Coronary artery (tissue), 2 donors: ENCODE measurements at regions not wholly inside any gene's neighbourhood (a gene's known extent, or its start where the extent isn't known, plus 50 kb on each side); places are given as distances from the start of the nearest gene placed in this dataset.

Source experiments
- DNase-seq: peaks from one replicate; pipeline ENCODE4 v3.0.0-alpha.2; 2017; ENCODE audit warnings: low spot score
- H3K27ac ChIP-seq, 2 donors: fragments of 200-600 bp; sonication (generic); one replicate each; pipeline ENCODE4 v1.5.1; 2016 to 2019
- H3K4me3 ChIP-seq: fragments of 200-600 bp; sonication (generic); 2 replicates; pipeline ENCODE4 v1.5.1; 2016; ENCODE audit warnings: mild to moderate bottlenecking, moderate library complexity
- TF ChIP-seq, protein P1 (sequence below): fragments of 200-600 bp; sonication (generic); IDR thresholded peaks from one replicate; pipeline ENCODE4 v1.5.1; 2019; ENCODE audit warnings: antibody characterized with exemption

GRCh38 chr14:40122968-40123648 is 690.9 kb upstream of the FBXO33 start:
- TF ChIP-seq, protein P1, sequence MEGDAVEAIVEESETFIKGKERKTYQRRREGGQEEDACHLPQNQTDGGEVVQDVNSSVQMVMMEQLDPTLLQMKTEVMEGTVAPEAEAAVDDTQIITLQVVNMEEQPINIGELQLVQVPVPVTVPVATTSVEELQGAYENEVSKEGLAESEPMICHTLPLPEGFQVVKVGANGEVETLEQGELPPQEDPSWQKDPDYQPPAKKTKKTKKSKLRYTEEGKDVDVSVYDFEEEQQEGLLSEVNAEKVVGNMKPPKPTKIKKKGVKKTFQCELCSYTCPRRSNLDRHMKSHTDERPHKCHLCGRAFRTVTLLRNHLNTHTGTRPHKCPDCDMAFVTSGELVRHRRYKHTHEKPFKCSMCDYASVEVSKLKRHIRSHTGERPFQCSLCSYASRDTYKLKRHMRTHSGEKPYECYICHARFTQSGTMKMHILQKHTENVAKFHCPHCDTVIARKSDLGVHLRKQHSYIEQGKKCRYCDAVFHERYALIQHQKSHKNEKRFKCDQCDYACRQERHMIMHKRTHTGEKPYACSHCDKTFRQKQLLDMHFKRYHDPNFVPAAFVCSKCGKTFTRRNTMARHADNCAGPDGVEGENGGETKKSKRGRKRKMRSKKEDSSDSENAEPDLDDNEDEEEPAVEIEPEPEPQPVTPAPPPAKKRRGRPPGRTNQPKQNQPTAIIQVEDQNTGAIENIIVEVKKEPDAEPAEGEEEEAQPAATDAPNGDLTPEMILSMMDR = no peak
- no peak for DNase-seq
- H3K27ac ChIP-seq = no peak overlapping the region
- no peak overlapping the region for H3K4me3 ChIP-seq

- TF ChIP-seq, protein P1 = no peak
These were observed 687.5 kb upstream of the FBXO33 start for GRCh38 chr14:40119765-40120164.

DNA sequence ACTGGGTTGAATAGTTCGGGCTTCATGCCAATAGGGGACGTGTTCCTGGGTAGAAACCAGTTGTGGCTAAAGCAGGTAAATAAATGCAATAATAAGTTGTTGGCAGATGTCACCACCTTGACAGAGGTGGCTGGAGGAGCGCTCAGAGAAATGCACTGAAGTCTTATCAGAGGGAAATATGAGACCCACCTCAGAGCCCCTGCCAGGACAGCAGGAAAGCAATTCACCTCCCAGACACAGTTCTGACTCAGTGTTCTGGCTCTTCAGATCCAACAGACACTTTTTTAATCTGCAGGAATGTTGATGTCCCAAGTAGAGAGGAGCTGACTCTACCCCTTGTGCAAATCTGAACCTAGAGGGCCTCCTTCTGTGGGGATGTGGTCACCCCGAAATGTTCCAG is 687.1 kb upstream of the FBXO33 start:
- TF ChIP-seq, protein P1 = no peak
- Histone ChIP-seq H3K4me3 (no peak overlapping the region), H3K27ac (no peak overlapping the region)
- no peak for DNase-seq

More at GRCh38 chr14:40119765-40120164, 687.5 kb upstream of the FBXO33 start:
- Histone ChIP-seq H3K27ac (no peak overlapping the region), H3K4me3 (no peak overlapping the region)
- no peak for DNase-seq

GRCh38 chr14:40115583-40115982 is 683.4 kb upstream of the FBXO33 start:
- Histone ChIP-seq H3K27ac (no peak overlapping the region), H3K4me3 (no peak overlapping the region)
- TF ChIP-seq, protein P1 = no peak
- no peak for DNase-seq

DNA sequence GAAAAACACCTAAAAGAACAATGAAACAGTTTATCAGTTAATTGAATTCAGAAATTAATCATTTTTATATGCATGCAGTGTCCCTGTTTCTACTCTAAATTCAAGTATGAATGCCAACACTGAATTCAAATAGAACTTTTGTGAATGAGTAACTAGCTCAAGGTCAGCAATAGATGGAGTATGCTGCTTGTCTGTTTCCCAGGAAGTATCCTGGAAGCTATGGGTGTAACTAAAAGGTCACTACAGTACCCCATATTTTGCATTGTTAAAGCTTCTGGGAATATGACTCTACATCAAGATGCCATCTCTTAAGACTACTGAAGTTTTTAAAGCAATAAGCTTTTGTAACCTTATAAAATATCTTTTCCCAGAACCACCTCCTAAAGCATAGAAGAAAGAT is 681.4 kb upstream of the FBXO33 start:
- DNase-seq = no peak
- TF ChIP-seq, protein P1 = no peak
- H3K27ac ChIP-seq = no peak overlapping the region
- no peak overlapping the region for H3K4me3 ChIP-seq

GRCh38 chr14:40100544-40101196 is 668.4 kb upstream of the FBXO33 start:
- H3K27ac ChIP-seq = no peak overlapping the region
- TF ChIP-seq, protein P1 = no peak

DNA sequence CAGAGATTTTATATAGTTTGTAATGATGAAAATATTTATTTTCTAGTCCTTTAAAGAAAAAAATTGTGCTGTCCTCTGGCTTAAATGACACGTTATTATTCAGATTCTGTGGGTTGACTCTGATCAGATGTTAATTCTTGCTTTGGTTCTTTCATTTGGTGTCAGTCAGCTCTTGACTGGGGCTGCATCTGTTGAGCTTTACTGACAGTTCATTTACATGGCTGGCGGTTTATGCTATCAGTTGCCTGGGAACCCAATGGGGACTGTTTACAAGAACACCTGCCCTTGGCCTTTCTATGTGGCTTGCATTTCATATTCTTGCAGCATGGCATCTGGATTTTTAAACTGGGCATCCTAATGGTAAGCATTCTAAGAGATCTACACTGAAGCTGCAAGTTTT is 667.1 kb upstream of the FBXO33 start:
- TF ChIP-seq, protein P1 = no peak
- Histone ChIP-seq H3K27ac (no peak overlapping the region), H3K4me3 (no peak overlapping the region)
- DNase-seq = no peak

More at GRCh38 chr14:40100544-40101196, 668.4 kb upstream of the FBXO33 start:
- no peak overlapping the region for H3K4me3 ChIP-seq
- no peak for DNase-seq
